ENCODE measurements at regions not wholly inside any gene's neighbourhood (a gene's known extent, or its start where the extent isn't known, plus 50 kb on each side); places are given as distances from the start of the nearest gene placed in this dataset.
"Not testable (repeated sequence)": the region's sequence is repeated elsewhere in the genome, so short reads cannot be mapped to it uniquely, and the experiment has no call there.

DNA sequence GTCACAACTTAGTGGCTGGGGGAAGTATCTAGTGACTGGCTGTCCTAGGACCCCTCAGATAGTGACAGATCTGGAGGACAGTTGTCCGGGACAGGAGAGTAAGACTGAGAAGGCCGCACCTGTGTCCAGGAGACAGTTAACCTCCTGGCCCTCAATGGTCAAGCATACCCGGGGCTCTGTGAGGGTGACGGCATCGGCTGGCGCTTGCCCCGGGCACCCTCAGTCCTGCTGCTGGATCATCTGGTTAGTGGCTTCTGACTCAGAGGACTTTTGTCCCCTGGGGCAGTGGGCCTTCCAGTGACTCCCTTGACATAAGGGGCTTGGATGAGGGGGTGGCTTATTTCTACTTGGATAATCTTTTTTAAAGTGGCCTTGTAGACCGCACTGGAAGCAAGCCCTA is 116.5 kb downstream of the CGGBP1 start:
- TF ChIP-seq POLR2A, CTCF (IDR thresholded peaks at IDR 0.05): not testable (repeated sequence)
